ENCODE measurements at regions not wholly inside any gene's neighbourhood (a gene's known extent, or its start where the extent isn't known, plus 50 kb on each side); places are given as distances from the start of the nearest gene placed in this dataset.

DNA sequence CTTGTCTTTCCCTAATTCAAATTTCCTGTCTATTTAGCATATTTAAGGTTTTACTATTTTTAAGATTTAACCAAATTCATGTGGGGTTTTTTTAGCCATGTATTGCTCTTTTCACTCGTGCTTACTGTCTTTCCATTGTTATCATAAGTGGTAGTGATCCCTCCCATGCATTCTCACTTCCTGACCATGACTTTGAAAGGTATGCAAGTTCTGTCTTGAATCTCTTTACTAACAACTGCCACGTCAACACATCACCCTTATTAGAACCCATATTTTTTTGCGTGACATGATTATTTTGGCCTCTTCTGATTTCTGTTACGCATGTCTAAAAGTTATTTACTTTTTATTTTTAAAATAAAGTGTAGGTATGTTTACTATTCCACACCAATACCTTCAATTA is 94.7 kb upstream of the CDH6 start:
- no peaks in the 10 kb centered on the region for H3K36me3 Mint-ChIP-seq (ENCODE audit: low read depth)
- Histone ChIP-seq H3K27ac (ENCODE audit: low read depth in 1 of 2, low read length in 2 of 2) (no peak overlapping the region), H3K36me3 (ENCODE audit: insufficient read depth, low read length) (no peaks in the 10 kb centered on the region), H3K9me3 (ENCODE audit: control insufficient read depth in 1 of 2, insufficient read depth in 1 of 2, low read length in 2 of 2) (no peaks in the 10 kb centered on the region), H3K4me3 (ENCODE audit: low read length) (no peak overlapping the region), H3K4me1 (ENCODE audit: insufficient read depth, low read length) (no peaks in the 10 kb centered on the region), H3K27me3 (ENCODE audit: control insufficient read depth in 1 of 2, insufficient read depth in 2 of 2, low read length in 2 of 2) (no peaks in the 10 kb centered on the region)
- intact Hi-C loops (cut with DNase I, micrococcal nuclease) = no loop called here
- no peaks in the 10 kb centered on the region for H3K9me3 Mint-ChIP-seq
- ATAC-seq (ENCODE audit: poor library complexity) (no peak), DNase-seq (no peak)
- no peaks in the 10 kb centered on the region for H3K4me1 Mint-ChIP-seq (ENCODE audit: low read depth)
- H3K27me3 Mint-ChIP-seq = no peaks in the 10 kb centered on the region
- H3K4me3 Mint-ChIP-seq = no peak overlapping the region
- POLR2A ChIA-PET = no interaction called here
- TF ChIP-seq CTCF (IDR thresholded peaks at IDR 0.05) = no peak
- CTCF ChIA-PET = no interaction called here
- no peak overlapping the region for H3K27ac Mint-ChIP-seq

DNA sequence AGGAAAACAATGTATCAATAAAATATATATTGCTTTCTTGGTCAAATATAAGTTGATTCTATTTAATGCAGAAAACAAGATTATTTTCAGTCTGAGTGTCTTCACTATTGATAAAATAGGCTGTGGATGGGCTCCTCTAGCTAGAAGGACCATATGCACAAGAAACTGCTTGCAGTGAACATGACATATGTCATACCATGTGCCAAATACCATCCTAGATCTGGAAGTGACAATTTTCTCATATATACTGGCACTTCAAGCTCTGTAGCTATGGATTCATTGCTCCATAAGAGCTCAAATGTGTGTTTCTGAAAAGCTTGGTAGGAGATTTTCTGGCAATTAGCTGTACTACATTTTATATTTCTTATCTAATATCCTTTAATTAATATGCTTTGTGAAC is 95.6 kb upstream of the CDH6 start:
- H3K4me3 Mint-ChIP-seq = no peak overlapping the region
- no peak overlapping the region for H3K27ac ChIP-seq (ENCODE audit: low read depth in 1 of 2, low read length in 2 of 2)
- H3K27ac Mint-ChIP-seq = no peak overlapping the region
- H3K36me3 Mint-ChIP-seq (ENCODE audit: low read depth) = no peaks in the 10 kb centered on the region
- H3K36me3 ChIP-seq (ENCODE audit: insufficient read depth, low read length) = no peaks in the 10 kb centered on the region
- H3K9me3 Mint-ChIP-seq = peaks cover 3% of the 10 kb centered on the region
- DNase-seq (no peak), ATAC-seq (ENCODE audit: poor library complexity) (no peak)
- no peak overlapping the region for H3K4me3 ChIP-seq (ENCODE audit: low read length)
- no peak for TF ChIP-seq CTCF (IDR thresholded peaks at IDR 0.05)
- ChIA-PET CTCF (no interaction called here), POLR2A (no interaction called here)
- no peaks in the 10 kb centered on the region for H3K4me1 ChIP-seq (ENCODE audit: insufficient read depth, low read length)
- H3K27me3 ChIP-seq (ENCODE audit: control insufficient read depth in 1 of 2, insufficient read depth in 2 of 2, low read length in 2 of 2) = no peaks in the 10 kb centered on the region
- intact Hi-C loops (cut with DNase I, micrococcal nuclease) = no loop called here
- no peaks in the 10 kb centered on the region for H3K9me3 ChIP-seq (ENCODE audit: control insufficient read depth in 1 of 2, insufficient read depth in 1 of 2, low read length in 2 of 2)
- no peaks in the 10 kb centered on the region for H3K27me3 Mint-ChIP-seq
- H3K4me1 Mint-ChIP-seq (ENCODE audit: low read depth) = no peaks in the 10 kb centered on the region

GRCh38 chr5:31096238-31096865 is 97.1 kb upstream of the CDH6 start:
- CTCF ChIA-PET = no interaction called here
- ATAC-seq (ENCODE audit: poor library complexity) = no peak
- peaks cover 7% of the 10 kb centered on the region for H3K9me3 Mint-ChIP-seq

More at GRCh38 chr5:31096238-31096865, 97.1 kb upstream of the CDH6 start:
- Histone ChIP-seq H3K4me1 (ENCODE audit: insufficient read depth, low read length) (no peaks in the 10 kb centered on the region), H3K4me3 (ENCODE audit: low read length) (no peak overlapping the region), H3K36me3 (ENCODE audit: insufficient read depth, low read length) (no peaks in the 10 kb centered on the region), H3K27ac (ENCODE audit: low read depth in 1 of 2, low read length in 2 of 2) (no peak overlapping the region), H3K27me3 (ENCODE audit: control insufficient read depth in 1 of 2, insufficient read depth in 2 of 2, low read length in 2 of 2) (no peaks in the 10 kb centered on the region), H3K9me3 (ENCODE audit: control insufficient read depth in 1 of 2, insufficient read depth in 1 of 2, low read length in 2 of 2) (no peaks in the 10 kb centered on the region)
- no peaks in the 10 kb centered on the region for H3K36me3 Mint-ChIP-seq (ENCODE audit: low read depth)
- intact Hi-C loops (cut with DNase I, micrococcal nuclease) = no loop called here
- H3K27ac Mint-ChIP-seq = no peak overlapping the region
- no peak overlapping the region for H3K4me3 Mint-ChIP-seq
- TF ChIP-seq CTCF (IDR thresholded peaks at IDR 0.05) = no peak
- POLR2A ChIA-PET = no interaction called here
- H3K4me1 Mint-ChIP-seq (ENCODE audit: low read depth) = no peaks in the 10 kb centered on the region
- DNase-seq = no peak
- no peaks in the 10 kb centered on the region for H3K27me3 Mint-ChIP-seq

Measured in CD4-positive, alpha-beta T cell (primary cell).